Renal cortex interstitium (tissue), 11 donors: ENCODE measurements at regions not wholly inside any gene's neighbourhood (a gene's known extent, or its start where the extent isn't known, plus 50 kb on each side); places are given as distances from the start of the nearest gene placed in this dataset.
A peak's percentile ranks its signal among the peaks of the same experiment; 100 is the strongest.

Experiments
- DNase-seq, 11 donors: peaks; one replicate each; pipeline ENCODE4 v3.0.0-alpha.2; 2013; ENCODE audit warnings: low read depth in 9 of 11, low spot score in 4 of 11; ENCODE audit errors: extremely low read depth in 1 of 11

DNA sequence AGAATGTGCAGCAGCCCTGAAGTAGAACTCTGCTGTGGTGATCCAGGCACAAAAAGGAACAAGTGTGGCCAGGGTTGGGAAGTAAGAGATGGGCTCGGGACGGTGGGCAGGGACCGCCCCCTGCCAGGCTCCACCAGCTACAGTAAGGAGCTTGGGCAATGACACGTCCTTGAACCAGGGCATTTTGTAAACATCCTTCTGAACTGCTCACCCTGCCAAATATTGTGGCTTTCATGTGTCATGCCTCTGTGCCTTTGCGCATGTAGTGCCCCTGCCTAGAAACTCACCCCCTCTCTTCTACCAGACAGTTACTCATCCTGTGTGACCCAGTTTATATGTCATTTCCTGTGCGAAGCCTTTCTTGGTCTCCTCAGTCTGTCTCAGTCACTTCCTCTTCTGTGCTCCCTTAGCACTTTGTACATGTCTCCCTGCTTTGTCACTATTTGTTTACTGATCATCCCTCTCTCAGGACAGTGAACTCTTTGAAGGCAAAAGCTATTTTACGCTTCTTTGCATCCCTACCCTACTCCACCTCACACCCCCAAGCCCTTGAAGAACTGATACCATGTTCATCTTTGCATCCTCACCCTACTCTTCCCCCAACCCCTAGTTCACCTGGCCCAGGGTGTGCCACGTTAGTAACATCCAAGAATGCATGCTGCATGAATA is 108.9 kb upstream of the PLEKHG7 start:
- DNase-seq: no peak

DNA sequence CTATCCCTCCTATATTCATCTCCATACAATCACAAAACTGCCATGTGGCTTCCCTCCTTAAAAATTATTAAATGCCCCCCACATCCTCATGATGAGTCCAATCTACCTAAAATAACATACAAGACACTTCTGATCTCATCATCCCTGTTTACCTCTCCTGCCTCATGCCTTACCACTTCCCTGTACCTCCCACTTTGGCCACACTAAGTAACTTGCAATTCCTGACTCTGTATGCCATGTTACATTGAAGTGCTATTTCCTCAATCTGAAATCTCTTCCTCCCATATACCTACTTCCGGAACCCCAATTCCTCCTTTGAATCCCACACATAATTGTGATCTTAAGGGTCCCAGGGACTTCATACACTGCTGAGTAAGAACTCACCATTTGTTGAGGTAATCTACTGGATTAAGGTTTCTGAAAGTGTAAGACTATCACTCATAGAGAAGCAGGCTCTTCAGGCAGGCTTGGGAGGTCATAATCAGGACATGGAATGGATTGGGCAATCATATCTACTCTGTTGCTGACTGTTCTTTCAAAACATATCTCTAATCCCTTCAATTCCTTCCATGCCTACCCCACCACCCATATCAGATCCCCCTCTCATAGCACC is 117.6 kb upstream of the PLEKHG7 start:
- DNase-seq: no peak

DNA sequence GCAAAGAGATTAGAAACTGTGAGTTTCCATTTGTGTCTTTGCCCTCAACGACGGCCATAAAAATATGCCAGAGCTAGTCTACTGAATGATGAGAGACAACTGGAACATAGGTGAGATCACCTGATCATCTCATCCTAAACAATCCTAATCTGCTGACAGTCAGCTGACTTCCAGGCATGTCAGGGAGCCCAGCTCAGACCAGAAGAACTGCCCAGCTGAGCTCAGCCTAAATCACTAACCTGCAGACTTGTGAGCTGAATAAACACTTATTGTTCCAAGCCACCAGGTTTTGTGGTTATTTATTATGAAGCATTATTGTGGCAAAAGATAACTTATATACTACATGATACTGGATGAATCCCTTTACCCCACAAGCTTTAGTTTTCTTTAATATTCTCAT is 118.9 kb upstream of the PLEKHG7 start:
- no peak for DNase-seq

DNA sequence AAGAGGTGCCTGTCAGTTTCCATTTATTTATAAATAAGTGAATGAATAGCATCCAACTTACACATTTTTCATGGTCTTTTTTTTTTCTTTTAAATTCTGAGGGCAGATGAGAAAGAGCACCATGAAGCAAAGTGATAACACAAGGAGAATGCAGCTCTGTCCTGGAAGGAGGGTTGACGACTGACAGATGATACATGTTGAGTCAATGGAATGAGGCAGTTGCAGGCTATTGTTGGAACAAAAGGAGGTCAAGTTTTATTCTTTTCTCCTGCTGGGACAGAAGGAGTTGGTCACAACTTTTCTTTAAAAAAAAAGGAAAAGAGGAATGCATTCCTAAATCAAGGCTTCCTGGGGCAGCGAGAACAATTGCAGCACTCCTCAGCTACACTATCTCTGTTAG is 119.9 kb upstream of the PLEKHG7 start:
- DNase-seq: no peak

DNA sequence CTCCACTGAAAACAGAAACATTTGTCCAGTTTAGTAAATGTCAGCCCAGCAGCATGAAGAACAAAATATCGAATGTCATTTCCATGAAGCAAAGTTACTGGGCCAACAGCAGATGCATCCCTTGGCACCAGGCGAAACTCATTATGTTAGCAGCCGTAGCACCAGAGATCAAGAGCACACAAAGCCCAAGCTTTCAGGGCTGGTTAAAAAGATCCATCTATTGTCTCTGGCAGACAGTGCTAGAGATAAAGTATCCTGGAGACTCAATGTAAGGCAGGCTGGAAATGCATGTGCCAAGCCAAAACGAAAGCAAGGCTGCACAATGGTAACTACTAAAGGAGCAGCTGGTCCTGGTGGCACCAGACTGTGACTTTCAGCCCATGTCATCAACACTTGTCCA is 120.3 kb upstream of the PLEKHG7 start:
- DNase-seq: no peak

DNA sequence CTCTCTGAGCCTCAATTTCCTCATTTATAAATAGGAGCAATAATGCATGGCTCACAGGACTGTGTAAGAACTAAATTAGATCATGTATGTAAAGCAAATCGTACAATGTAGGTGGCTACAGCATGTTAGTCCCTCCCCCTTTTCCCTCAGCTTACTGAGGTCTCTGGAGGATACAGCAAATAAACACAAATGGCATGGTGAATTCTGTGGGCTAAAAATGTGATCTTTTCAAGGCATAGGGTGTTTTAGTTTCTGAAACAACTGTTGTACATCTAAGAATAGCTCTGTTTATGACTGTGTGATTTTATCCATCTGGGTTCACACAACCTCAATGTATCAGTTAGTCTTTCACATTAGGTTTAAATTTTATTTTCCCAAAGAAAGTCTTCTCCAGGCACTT is 121.2 kb upstream of the PLEKHG7 start:
- DNase-seq: no peak

DNA sequence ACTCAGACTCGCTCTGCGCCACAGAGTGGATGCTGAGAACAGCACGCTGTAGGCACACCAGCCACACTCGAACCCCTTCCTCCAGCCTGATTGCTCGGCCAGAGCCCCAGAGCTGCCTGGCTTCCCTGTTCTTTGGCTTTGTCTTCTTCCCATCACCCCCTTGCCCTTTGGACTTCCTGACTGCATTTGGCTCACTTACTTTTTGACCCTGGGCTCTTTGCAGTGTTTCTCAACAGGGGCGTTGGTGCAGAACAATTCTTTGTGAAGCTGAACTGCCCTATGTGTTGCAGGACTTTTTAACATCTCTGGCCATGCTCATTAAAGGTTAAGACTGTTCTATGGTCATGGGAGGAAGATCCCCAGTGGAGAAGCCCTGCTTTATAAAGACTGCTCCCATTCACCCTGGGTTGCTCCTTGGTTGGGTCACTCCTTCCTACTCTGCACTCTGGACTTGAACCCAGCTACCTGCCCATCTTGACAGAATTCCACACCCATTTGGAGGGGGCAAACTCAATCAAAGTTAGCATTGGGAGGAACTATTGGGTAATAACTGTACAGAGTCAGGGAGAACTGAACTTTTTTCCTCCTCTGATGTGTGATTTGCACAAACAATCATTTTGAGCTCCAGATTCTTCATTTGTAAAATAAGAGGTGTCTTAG is 127.7 kb upstream of the PLEKHG7 start:
- DNase-seq: no peak

DNA sequence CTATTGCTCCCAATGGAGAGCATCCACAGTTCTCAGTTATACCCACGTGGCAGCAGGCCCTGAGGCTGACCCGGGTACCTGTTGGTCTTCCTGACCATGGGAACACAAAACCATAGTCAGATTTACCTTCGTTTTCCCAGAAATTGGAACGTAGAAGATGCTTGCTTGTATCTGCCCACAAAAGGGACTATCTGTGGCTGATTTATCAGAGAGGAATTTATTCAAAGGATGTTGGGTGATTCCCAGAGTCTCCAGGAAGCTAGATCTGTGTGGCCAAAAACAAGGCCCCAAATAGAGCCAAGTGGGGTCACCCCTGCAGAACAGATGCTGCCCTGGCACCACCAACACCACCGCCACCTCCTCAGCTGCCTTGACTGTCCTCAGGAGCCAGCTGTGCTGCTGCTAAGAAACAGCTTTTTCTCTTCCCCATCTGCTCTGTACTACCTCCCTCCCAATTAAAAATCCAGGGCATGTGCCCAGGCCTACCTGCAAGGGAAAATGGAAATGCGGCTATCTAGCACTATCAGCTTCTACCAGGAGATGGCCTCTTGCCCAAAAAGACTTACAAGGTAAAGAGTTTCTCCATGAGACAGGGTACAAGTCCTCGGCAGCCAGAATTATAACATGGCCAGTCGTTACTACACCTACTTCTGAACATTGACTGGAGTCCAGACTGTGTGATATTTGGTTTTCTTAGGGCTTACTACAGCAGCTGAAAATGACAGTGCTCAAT is 128.6 kb upstream of the PLEKHG7 start:
- no peak for DNase-seq

DNA sequence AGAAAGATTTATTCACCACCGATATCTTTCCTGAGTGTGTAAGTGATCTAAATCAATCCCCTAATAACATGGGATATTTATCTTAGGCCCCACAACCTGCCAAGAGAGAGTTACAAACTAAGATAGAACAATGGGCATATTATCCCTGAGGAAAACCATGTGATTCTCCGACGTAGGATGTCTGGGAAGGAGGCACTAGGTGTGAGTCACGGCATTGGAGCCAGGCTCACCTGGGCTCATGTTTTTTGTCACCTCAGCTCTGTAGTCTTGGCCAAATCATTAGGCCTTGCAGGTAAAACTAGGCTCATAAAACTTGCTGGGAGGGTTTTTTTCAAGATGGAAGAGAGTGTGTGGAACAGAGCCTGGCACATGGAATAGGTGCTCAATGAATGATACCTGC is 129.7 kb upstream of the PLEKHG7 start:
- no peak for DNase-seq

DNA sequence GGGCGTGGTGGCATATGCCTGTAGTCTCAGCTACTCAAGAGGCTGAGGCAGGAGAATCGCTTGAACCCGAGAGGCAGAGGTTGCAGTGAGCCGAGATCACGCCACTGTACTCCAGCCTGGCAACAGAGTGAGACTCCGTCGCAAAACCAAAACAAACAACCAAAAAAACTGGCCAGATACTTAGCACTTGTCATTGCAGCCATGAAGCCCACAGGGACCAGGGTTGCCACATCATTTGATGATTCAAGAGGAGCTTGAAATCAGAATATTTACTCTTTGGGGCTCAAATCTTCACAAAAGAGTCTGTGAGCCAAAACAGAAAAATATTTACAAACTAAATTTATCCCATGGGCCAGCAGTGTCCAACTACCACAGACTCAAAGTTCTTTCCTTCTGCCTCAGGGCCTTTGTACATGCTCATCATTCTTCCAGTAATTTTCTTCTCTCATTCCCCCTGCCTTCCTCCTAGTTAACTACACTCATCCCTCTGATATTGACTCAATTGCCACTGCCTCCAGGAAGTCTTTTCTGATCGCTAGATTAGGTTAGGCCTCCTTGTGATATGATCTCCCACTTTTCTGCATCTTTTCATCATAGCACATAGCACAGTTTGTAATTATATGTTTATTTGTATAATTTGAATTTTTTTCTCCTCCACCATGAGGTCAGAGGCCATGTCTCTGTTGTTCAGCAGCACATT is 130.8 kb upstream of the PLEKHG7 start:
- no peak for DNase-seq

DNA sequence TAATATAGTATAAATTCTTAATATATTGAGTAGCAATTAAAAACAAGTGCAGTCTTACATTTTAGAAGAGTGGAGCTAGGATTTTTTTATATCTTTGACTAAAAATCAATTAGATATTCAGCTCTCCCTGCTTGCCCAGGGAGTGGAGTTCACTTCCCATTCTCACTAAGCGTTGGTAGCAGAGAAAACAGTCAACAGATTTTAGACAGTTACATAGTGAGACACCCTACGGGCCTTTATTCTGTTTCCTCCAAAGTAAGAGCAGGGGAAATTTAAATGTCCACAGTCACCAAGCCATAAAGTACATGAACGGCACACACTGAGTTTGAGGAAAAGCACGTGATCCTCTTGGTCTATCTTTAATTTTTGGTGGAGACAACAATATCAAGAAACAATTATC is 131.6 kb upstream of the PLEKHG7 start:
- no peak for DNase-seq

DNA sequence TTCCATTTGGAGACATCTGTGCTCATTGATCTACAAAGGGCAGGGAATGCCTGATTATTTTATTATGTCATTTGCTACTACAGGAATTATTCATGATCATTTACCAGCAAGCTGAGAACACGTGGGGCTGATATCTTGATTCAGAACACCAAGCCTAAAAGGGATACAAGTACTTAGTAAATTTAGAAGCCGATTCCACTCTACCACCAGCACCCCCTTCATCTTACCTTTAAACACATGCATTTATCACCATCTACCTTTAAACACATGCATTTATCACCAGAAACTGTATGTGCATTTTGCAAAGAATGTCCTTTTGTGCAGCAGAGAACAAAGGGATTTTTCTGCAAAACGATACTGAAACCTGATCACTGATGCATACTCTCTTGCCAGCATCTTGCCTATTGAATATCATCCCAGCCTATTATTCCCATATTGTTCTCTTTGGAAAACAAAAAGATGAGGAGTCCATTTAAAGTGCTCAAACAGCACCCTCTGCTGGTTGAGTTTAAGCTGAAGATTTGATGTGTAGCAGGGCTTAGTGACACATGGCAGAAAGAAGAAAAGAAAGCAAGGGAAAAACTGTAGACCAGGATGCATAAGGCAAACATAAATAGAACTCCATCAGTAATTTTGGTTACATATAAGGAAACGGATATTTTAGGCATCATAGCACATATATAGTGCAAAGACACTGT is 132.6 kb upstream of the PLEKHG7 start:
- DNase-seq: peak; percentile 68 to 92 (median 79)

DNA sequence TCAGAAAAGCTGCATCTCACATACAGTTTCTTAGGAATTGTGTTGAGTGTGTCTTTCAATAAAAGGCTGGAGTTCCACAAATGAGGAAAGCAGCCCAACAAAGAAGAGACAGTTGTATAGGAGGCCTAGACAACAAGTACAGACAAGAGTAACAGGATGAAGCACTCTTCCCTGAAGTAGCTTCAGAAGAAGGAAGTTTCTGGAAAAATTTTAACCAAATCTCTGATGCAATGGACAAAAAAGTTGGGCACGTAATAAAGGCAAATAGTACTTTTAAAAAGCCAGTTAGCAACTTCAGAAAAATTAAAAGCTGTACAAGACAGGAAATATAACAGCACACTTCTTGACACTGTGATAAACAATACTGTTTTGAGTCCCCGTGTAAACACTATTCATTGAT is 134.1 kb upstream of the PLEKHG7 start:
- DNase-seq: no peak

DNA sequence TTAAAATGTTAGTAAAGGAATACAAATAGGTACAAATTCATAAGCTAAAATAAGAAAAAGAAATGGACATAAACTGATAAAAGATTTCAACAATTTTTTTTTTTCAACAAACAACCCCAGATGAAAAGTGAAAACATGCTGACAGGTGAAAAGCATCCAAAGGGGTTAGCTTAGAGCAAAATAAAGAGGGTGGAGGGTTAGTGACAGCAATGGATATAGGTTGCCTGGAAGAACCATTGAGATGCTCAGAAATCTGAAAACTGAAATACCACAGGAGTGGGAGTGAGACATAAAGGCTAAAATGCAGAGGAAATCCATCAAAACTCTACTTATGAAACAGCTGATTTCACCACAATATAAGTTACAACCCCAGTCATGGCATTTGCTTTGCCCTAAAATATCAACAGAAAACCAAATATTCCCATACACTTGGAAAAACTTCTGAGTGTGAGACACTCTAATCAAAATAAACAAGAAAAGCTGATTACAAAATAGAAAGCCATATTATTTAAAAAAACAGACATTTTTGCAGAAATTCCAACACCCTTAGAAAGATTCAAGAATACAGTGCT is 136.3 kb upstream of the PLEKHG7 start:
- DNase-seq: no peak

DNA sequence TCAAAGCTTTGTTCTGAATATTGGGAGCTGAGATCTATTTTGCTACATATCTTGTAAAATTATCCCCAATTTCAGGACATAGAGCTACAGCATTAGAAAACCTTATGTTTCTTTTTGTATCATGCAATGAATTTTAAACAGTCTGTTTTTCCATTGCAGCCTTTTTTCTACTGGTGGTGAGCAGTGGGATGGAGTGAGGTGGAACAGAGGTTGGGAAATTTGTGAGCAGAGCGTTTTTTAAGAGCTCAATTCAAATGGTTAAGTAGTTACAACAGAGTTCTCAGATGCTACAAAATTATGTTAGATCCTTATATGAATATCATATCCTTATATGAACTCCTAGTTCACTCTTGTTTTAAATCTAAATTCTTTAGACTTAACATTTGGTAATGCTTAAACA is 139.0 kb upstream of the PLEKHG7 start:
- DNase-seq: no peak

DNA sequence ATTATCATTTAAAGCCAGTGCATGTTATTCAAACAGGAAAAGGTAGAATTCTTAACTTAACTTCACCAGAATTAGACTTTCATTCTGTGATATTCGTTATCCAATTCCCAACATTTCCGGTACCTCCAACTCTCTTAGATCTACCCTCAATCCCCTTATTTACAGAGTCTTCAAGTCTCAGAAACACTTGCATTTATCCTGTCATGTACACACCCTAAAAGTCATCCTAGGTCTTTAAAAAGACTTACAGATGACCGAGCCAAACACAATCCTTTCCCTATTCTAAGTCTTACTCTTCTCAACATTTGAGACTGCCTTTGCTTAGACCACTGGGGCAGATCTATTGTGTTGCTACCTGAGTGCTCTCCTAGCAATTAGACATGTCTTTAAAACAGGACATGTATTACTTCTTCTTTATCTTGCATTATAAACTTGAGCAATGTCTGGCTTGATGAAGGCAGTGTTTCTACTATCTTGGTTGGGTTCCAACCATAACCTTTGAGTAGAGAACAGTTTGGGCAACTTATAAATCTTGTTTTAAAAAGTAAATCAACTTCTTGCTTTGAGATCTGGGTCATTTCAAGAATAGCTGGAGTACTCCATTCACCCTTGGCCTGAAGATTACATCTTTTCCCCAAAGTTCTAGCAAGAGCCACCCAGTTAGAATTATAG is 140.6 kb upstream of the PLEKHG7 start:
- DNase-seq: no peak

DNA sequence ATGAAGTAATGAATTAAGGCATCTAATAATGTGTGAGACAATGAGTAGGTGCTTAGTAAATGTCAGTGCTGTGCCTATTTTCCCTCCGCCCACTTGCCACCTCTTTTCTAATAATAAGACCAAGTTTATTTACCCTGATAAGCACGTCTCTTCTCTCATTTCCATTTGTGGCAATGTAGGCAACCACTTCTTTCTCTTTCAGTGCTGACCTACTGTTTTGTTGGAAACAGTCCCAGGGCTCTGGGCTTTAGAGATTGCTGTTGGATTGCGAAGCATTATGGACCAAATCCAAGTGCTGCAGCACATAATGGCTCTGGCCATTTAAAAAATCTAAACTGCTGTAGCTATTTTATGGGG is 141.3 kb upstream of the PLEKHG7 start:
- no peak for DNase-seq
